Gastroesophageal sphincter (tissue), 3 donors: ENCODE measurements at regions not wholly inside any gene's neighbourhood (a gene's known extent, or its start where the extent isn't known, plus 50 kb on each side); places are given as distances from the start of the nearest gene placed in this dataset.

ENCODE experiments used
- CTCF ChIP-seq, 4 experiments: fragments of 200-600 bp in 2 of 4; fragments of 450-650 bp in 2 of 4; sonication (generic) in 1 of 4; IDR thresholded peaks; one replicate each; pipeline ENCODE4 v1.5.1; 2017 to 2019; ENCODE audit warnings: antibody characterized with exemption in 4 of 4, mild to moderate bottlenecking in 2 of 4, moderate library complexity in 2 of 4
- EP300 ChIP-seq: sonication (generic); formaldehyde crosslinking; IDR thresholded peaks from one replicate; pipeline ENCODE4 v1.6.1; 2017; ENCODE audit warnings: antibody characterized with exemption, mild to moderate bottlenecking
- POLR2A ChIP-seq, 2 donors: fragments of 450-650 bp; IDR thresholded peaks; one replicate each; pipeline ENCODE4 v1.6.1; 2017; ENCODE audit warnings: antibody characterized with exemption in 2 of 2, mild to moderate bottlenecking in 2 of 2, moderate library complexity in 1 of 2
- POLR2AphosphoS5 ChIP-seq: sonication (generic); formaldehyde crosslinking; IDR thresholded peaks from one replicate; pipeline ENCODE4 v1.6.1; 2017; ENCODE audit warnings: antibody characterized with exemption

DNA sequence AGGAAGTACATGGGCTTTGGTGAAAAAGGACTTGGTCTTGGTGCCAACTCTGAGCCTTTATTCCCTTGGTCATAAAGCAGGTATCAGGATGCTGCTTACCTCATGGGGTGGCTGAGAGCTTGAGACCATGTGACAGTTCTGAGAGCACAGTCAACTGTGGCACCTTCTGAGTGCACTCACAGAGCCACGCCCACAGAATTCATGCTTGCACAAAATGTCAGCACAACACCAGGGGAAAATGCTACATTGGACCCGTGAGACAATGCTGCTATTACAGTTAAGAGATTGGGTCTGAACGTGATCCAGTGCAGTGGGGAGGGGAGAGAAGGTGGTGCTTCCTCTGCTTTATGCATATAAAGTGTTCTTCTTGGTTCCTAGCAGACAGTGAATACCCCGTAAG, 79.5 kb upstream of the SPON1 start:
- no peak for TF ChIP-seq CTCF (IDR thresholded peaks at IDR 0.05)
- TF ChIP-seq EP300 = no peak
- TF ChIP-seq POLR2A (IDR thresholded peaks at IDR 0.05) = no peak
- TF ChIP-seq POLR2AphosphoS5 = no peak
